ENCODE measurements at regions not wholly inside any gene's neighbourhood (a gene's known extent, or its start where the extent isn't known, plus 50 kb on each side); places are given as distances from the start of the nearest gene placed in this dataset.

GRCh38 chr12:41940571-41940970, 204.1 kb downstream of the GXYLT1 start:
- Histone ChIP-seq H4K20me1 (ENCODE audit: insufficient read depth, low read length) (no peaks in the 10 kb centered on the region), H4K91ac (ENCODE audit: insufficient read depth, low read depth, low read length) (no peak overlapping the region), H2BK20ac (ENCODE audit: low read depth, low read length) (no peak overlapping the region), H3K4me1 (ENCODE audit: control insufficient read depth, insufficient read depth, low read length) (no peaks in the 10 kb centered on the region), H4K8ac (ENCODE audit: low read depth in 2 of 2, low read length in 2 of 2) (no peak overlapping the region), H3K9me3 (ENCODE audit: control insufficient read depth, insufficient read depth, low read length) (no peaks in the 10 kb centered on the region), H3K4ac (ENCODE audit: low read depth, low read length) (no peak overlapping the region), H3K36me3 (ENCODE audit: control insufficient read depth, insufficient read depth, low read length) (no peaks in the 10 kb centered on the region), H3K14ac (replicated peaks; ENCODE audit: low read depth, low read length) (no peak overlapping the region), H2BK120ac (ENCODE audit: low read depth, low read length) (no peak overlapping the region), H2AK9ac (replicated peaks; ENCODE audit: low read depth, low read length, poor library complexity) (no peak overlapping the region), H3K56ac (ENCODE audit: extremely low read depth, insufficient read depth, low read length) (no peak overlapping the region), H2AK5ac (ENCODE audit: low read depth, low read length) (no peak overlapping the region), H3K27ac (ENCODE audit: insufficient read depth, low read length) (no peak overlapping the region), H3K4me3 (ENCODE audit: insufficient read depth, low read depth, low read length) (no peak overlapping the region), H3K79me1 (ENCODE audit: low read depth in 1 of 2, low read length in 2 of 2) (no peaks in the 10 kb centered on the region), H3K4me2 (ENCODE audit: low read depth, low read length) (no peak overlapping the region), H2BK15ac (ENCODE audit: low read depth, low read length) (no peak overlapping the region), H4K5ac (ENCODE audit: low read depth, low read length) (no peak overlapping the region), H3K9me1 (ENCODE audit: insufficient read depth, low read length) (no peaks in the 10 kb centered on the region), H3K9ac (ENCODE audit: low read depth, low read length) (no peak overlapping the region), H3K23ac (ENCODE audit: low read depth, low read length) (no peak overlapping the region), H3K18ac (ENCODE audit: low read depth, low read length) (no peak overlapping the region), H2AFZ (replicated peaks; ENCODE audit: low read length, poor library complexity) (no peak overlapping the region), H3K27me3 (ENCODE audit: control insufficient read depth, insufficient read depth, low read length) (no peaks in the 10 kb centered on the region; the same call in 1 of the 2 replicates), H2BK5ac (ENCODE audit: low read depth, low read length, poor library complexity, severe bottlenecking) (no peak overlapping the region)
- intact Hi-C loops (cut with micrococcal nuclease), result no loop called here
- BruUV-seq (replicated peaks), result no TSS peak
- ChIA-PET POLR2A (ENCODE audit: unreplicated experiment) (no interaction called here), CTCF (no interaction called here)
- ATAC-seq (ENCODE audit: low read depth) (no peak), DNase-seq (no peak)
- TF ChIP-seq RAD21 (IDR thresholded peaks at IDR 0.05; ENCODE audit: low read length) (no peak), ELK1 (IDR thresholded peaks at IDR 0.05; ENCODE audit: borderline replicate concordance, low read depth, low read length) (no peak), MAFK (IDR thresholded peaks at IDR 0.05; ENCODE audit: low read depth, low read length) (no peak), POLR2A (IDR thresholded peaks at IDR 0.05; ENCODE audit: low read depth, low read length) (no peak), MXI1 (IDR thresholded peaks at IDR 0.05; ENCODE audit: borderline replicate concordance, low read depth, low read length) (no peak)
- WGBS, 2 experiments (ENCODE audit: extremely low coverage in 2 of 2, insufficient read length in 1 of 2), result no CpG with 5 or more reads among the region's 1 CpG
- dilution Hi-C loops (cut with HindIII; ENCODE audit: low sequenced_read_pairs, unreplicated experiment), result no loop called here
- in situ Hi-C loops (cut with MboI; ENCODE audit: low sequenced_read_pairs), result no loop called here

Data from IMR-90 (cell line).